ENCODE measurements at regions not wholly inside any gene's neighbourhood (a gene's known extent, or its start where the extent isn't known, plus 50 kb on each side); places are given as distances from the start of the nearest gene placed in this dataset.

DNA sequence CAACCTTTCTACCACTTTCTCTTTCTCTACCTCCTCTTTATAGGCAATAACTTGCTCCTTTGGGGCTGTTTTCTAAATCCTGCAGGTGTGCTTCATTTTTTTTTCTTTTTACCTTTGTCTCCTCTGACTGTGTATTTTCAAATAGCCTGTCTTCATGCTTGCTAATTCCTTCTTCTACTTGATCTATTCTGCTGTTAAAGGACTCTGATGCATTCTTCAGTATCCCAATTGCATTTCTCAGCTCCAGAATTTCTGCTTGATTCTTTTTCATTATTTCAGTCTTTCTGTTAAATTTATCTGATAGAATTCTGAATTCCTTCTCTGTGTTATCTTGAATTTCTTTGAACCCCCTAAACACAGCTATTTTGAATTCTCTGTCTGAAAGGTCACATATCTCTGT lies 67.7 kb upstream of the IL2 start:
- TF ChIP-seq, protein P1, sequence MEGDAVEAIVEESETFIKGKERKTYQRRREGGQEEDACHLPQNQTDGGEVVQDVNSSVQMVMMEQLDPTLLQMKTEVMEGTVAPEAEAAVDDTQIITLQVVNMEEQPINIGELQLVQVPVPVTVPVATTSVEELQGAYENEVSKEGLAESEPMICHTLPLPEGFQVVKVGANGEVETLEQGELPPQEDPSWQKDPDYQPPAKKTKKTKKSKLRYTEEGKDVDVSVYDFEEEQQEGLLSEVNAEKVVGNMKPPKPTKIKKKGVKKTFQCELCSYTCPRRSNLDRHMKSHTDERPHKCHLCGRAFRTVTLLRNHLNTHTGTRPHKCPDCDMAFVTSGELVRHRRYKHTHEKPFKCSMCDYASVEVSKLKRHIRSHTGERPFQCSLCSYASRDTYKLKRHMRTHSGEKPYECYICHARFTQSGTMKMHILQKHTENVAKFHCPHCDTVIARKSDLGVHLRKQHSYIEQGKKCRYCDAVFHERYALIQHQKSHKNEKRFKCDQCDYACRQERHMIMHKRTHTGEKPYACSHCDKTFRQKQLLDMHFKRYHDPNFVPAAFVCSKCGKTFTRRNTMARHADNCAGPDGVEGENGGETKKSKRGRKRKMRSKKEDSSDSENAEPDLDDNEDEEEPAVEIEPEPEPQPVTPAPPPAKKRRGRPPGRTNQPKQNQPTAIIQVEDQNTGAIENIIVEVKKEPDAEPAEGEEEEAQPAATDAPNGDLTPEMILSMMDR (IDR thresholded peaks at IDR 0.05): no peak
- TF ChIP-seq CEBPB (IDR thresholded peaks at IDR 0.05) (no peak), POLR2A (IDR thresholded peaks at IDR 0.05; ENCODE audit: low read length) (no peak), ESRRA (IDR thresholded peaks at IDR 0.05; ENCODE audit: borderline replicate concordance, low read length) (no peak)
- TF ChIP-seq, protein P2, sequence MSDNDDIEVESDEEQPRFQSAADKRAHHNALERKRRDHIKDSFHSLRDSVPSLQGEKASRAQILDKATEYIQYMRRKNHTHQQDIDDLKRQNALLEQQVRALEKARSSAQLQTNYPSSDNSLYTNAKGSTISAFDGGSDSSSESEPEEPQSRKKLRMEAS (IDR thresholded peaks at IDR 0.05): no peak
